A549 (cell line): ENCODE measurements at regions not wholly inside any gene's neighbourhood (a gene's known extent, or its start where the extent isn't known, plus 50 kb on each side); places are given as distances from the start of the nearest gene placed in this dataset.

Experiments
- ATAC-seq, 2 experiments: fragments of 200-7000 bp in 1 of 2; fragments of >200 bp in 1 of 2; cut with Nextera tagmentation in 1 of 2; cut with Tn5 transposase in 1 of 2; 3 replicates each; pipeline versions ENCODE4 v1.8.0 to v1.9.1; 2018 to 2020; ENCODE audit warnings: mild to moderate bottlenecking in 1 of 2, moderate library complexity in 1 of 2
- CTCF ChIA-PET: fragments of 300-600 bp; sonication (Branson Sonifier 250); formaldehyde crosslinking; extraction: SDS; loops from one replicate; lab custom pipeline; 2021; ENCODE audit warnings: antibody characterized with exemption, inconsistent platforms; lab: Yijun Ruan, JAX
- POLR2A ChIA-PET: fragments of 350-600 bp; formaldehyde crosslinking; extraction: SDS; loops from one replicate; lab custom pipeline; 2021; ENCODE audit warnings: antibody characterized with exemption, inconsistent platforms; lab: Yijun Ruan, JAX
- DNase-seq, 2 experiments: peaks; one replicate each; pipeline versions ENCODE4 v3.0.0 to v3.0.0-alpha.2; 2011 to 2016; ENCODE audit warnings: low read depth in 1 of 2, low spot score in 1 of 2
- FAIRE-seq: peaks from 2 replicates; lab custom pipeline; 2011; peaks lifted over from hg19 to GRCh38; lab: Jason Lieb, UNC
- H3K27ac ChIP-seq, 2 experiments: fragments of >200 bp; sonication (Bioruptor Twin); formaldehyde crosslinking; 3 replicates each; pipeline ENCODE4 v1.5.1; 2016 to 2017
- H3K4me1 ChIP-seq: fragments of >200 bp; sonication (Bioruptor Twin); formaldehyde crosslinking; 3 replicates; pipeline ENCODE4 v1.6.1; 2016
- H3K4me2 ChIP-seq: fragments of >200 bp; sonication (Bioruptor Twin); formaldehyde crosslinking; 3 replicates; pipeline ENCODE4 v1.6.1; 2016
- H3K4me3 ChIP-seq: fragments of >200 bp; sonication (Bioruptor Twin); formaldehyde crosslinking; 3 replicates; pipeline ENCODE4 v1.5.1; 2016
- H3K9me3 ChIP-seq: fragments of >200 bp; sonication (Bioruptor Twin); formaldehyde crosslinking; 3 replicates; pipeline ENCODE4 v1.6.1; 2016
- CBX2 ChIP-seq: fragments of 200-600 bp; sonication (generic); IDR thresholded peaks from 2 replicates; pipeline ENCODE4 v1.6.1; 2016; ENCODE audit warnings: low read depth, mild to moderate bottlenecking, borderline replicate concordance
- ESRRA ChIP-seq: fragments of 150-350 bp; IDR thresholded peaks from 2 replicates; pipeline ENCODE4 v1.6.1; 2014; ENCODE audit warnings: mild to moderate bottlenecking, low read length, borderline replicate concordance
- FOSB ChIP-seq: fragments of 250-450 bp; sonication (Bioruptor Pico); IDR thresholded peaks from 2 replicates; pipeline ENCODE4 v1.5.0; 2020; ENCODE audit warnings: mild to moderate bottlenecking, moderate library complexity
- FOSL2 ChIP-seq, 2 experiments: fragments of 450-650 bp in 1 of 2; fragments of >200 bp in 1 of 2; sonication (Bioruptor Twin) in 1 of 2; formaldehyde crosslinking; IDR thresholded peaks; 2 replicates each; pipeline versions ENCODE4 v1.5.0 to v1.6.1; 2016 to 2020; ENCODE audit warnings: mild to moderate bottlenecking in 1 of 2, moderate library complexity in 1 of 2
- HEYL ChIP-seq: fragments of 250-450 bp; sonication (Bioruptor Pico); IDR thresholded peaks from 2 replicates; pipeline ENCODE4 v1.8.0; 2021; ENCODE audit warnings: mild to moderate bottlenecking, moderate library complexity
- HOXB5 ChIP-seq: fragments of 250-450 bp; sonication (Bioruptor Pico); IDR thresholded peaks from 2 replicates; pipeline ENCODE4 v1.5.0; 2020; ENCODE audit warnings: mild to moderate bottlenecking, moderate library complexity
- KDM1A ChIP-seq: fragments of 200-600 bp; sonication (generic); IDR thresholded peaks from 2 replicates; pipeline ENCODE4 v1.6.1; 2016; ENCODE audit warnings: low read depth, mild to moderate bottlenecking
- MAZ ChIP-seq: fragments of 150-350 bp; IDR thresholded peaks from 2 replicates; pipeline ENCODE4 v1.6.1; 2014; ENCODE audit warnings: antibody characterized with exemption, low read depth, low read length, borderline replicate concordance
- NFE2L2 ChIP-seq: fragments of 150-350 bp; conservative IDR thresholded peaks from 2 replicates; pipeline ENCODE4 v1.6.1; 2014; ENCODE audit warnings: low read length
- NR3C1 ChIP-seq: fragments of >200 bp; sonication (Bioruptor Twin); formaldehyde crosslinking; IDR thresholded peaks from 3 replicates; pipeline ENCODE4 v1.6.1; 2017
- POLR2AphosphoS2 ChIP-seq: conservative IDR thresholded peaks from 2 replicates; pipeline ENCODE4 v1.6.1; 2012; ENCODE audit warnings: low read length, improper control_type of control experiment, inconsistent platforms
- TP53 ChIP-seq: fragments of 250-450 bp; sonication (Bioruptor Pico); IDR thresholded peaks from 2 replicates; pipeline ENCODE4 v1.5.0; 2021; ENCODE audit warnings: mild to moderate bottlenecking, moderate library complexity
- ZSCAN20 ChIP-seq: fragments of 250-450 bp; sonication (Bioruptor Pico); IDR thresholded peaks from 2 replicates; pipeline ENCODE4 v1.8.0; 2022; ENCODE audit warnings: mild to moderate bottlenecking, moderate library complexity
- WGBS: methylation state at CpG from one replicate; pipeline ENCODE4 v1.1.6; 2017; ENCODE audit errors: missing lambda C conversion rate; 5-methylcytosine and 5-hydroxymethylcytosine counted together
- TF ChIP-seq, protein P1 (sequence below): fragments of 150-350 bp; IDR thresholded peaks from 2 replicates; pipeline ENCODE4 v1.6.1; 2014; ENCODE audit warnings: low read depth, mild to moderate bottlenecking, low read length
- TF ChIP-seq, protein P2 (sequence below): fragments of >200 bp; sonication (Bioruptor Twin); formaldehyde crosslinking; IDR thresholded peaks from 3 replicates; pipeline ENCODE4 v1.5.1; 2016

DNA sequence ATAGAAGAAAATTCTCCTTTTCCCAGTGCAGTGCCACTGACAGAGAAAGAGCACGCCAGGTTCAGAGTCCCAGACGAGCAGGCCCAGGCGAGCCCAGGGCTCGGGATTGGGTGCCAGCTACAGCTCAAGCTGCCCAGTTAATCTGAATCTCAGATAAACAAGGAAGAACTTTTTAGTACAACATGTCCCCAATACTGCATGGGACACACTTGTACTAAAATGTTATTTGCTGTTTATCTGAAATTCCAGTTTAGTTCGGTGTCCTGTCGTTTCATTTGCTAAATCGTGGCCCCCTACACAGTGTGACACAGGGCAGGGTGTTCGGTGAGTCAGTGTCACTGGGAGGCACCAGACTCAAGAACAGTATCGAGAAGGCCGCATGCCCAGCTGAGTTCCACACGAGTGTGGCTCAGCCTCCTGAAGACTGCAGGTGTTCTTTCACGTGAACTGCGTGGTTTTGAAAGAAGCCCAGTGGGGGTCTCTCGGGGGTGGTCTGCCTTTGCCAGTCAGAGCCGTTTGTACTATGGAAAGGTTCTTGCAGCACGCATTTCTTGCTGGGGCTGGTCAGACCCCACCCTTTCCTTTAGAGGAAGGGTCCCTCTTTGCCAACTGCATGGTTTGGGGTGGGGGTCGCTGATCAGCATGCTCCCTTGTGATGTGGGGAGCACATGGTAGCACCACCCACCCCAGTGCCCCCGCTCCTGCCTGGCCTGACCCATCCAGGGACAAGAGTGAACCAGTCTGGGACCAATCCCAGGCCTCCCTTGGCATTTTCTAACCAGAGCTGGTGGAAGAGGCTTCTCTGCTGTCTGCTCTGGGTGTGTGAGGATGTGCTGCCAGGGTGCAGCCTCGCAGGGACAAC lies 115.6 kb upstream of the B3GAT1 start:
- no peak for DNase-seq
- Histone ChIP-seq H3K4me2 (no peak overlapping the region), H3K9me3 (no peaks in the 10 kb centered on the region), H3K4me3 (no peak overlapping the region), H3K27ac (no peak overlapping the region)
- CTCF ChIA-PET = no interaction called here
- POLR2A ChIA-PET = no interaction called here
- 15% methylated on average over 11 of the region's 19 CpGs for WGBS
- TF ChIP-seq TP53 (CRISPR knock-in tag) = no peak
- TF ChIP-seq FOSB (CRISPR knock-in tag) = no peak
- no peak for TF ChIP-seq POLR2AphosphoS2
- TF ChIP-seq, protein P1, sequence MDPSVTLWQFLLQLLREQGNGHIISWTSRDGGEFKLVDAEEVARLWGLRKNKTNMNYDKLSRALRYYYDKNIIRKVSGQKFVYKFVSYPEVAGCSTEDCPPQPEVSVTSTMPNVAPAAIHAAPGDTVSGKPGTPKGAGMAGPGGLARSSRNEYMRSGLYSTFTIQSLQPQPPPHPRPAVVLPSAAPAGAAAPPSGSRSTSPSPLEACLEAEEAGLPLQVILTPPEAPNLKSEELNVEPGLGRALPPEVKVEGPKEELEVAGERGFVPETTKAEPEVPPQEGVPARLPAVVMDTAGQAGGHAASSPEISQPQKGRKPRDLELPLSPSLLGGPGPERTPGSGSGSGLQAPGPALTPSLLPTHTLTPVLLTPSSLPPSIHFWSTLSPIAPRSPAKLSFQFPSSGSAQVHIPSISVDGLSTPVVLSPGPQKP = no peak
- no peak for TF ChIP-seq KDM1A
- TF ChIP-seq, all 56 proteins: peak for 0
- FAIRE-seq (no peak), ATAC-seq (no peak)
- no peaks in the 10 kb centered on the region for H3K4me1 ChIP-seq

DNA sequence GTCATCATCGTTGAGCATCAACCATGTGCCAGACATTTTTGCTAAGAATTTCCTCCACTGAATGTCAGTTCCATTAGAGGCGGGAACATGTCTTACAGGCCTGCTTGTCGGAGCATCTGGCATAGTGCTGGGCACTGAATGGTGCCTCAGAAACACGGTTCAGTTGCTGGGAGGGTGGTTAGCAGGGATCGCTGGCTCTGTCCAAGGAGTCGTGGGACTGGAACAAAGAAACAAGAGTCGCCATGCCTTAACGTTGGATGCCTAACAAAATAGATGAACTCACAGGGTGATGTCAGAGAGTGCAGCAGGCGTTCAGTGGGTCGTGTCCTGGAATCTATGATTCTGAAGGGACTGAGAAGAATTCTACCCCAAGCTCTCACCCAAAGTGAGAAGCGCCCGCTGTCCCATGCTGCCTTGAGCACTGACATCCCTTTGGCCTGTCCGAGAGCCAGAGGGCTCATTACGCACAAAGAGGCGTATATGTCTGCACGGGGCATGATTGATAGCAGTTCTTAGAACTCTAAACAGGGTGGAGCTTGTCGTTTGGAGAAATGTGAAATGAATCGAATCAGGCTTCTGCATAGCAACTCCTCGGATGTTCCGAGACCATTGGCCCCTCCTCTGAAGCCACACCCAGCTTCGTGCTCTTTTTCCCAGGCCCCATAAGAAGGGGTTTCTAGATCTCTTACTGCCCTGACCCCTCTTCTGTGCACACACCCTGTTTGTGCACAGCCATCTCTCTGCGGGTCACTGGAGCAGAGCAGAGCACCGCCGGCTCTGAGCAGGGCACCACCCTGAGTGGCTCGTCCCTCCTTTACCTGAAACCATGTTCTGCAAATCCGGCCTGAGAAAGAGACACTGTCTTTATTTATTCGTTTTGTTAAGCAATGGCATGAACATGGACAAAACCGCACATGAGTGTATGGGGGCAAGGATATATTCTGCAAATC lies 113.1 kb upstream of the B3GAT1 start:
- TF ChIP-seq, protein P2, sequence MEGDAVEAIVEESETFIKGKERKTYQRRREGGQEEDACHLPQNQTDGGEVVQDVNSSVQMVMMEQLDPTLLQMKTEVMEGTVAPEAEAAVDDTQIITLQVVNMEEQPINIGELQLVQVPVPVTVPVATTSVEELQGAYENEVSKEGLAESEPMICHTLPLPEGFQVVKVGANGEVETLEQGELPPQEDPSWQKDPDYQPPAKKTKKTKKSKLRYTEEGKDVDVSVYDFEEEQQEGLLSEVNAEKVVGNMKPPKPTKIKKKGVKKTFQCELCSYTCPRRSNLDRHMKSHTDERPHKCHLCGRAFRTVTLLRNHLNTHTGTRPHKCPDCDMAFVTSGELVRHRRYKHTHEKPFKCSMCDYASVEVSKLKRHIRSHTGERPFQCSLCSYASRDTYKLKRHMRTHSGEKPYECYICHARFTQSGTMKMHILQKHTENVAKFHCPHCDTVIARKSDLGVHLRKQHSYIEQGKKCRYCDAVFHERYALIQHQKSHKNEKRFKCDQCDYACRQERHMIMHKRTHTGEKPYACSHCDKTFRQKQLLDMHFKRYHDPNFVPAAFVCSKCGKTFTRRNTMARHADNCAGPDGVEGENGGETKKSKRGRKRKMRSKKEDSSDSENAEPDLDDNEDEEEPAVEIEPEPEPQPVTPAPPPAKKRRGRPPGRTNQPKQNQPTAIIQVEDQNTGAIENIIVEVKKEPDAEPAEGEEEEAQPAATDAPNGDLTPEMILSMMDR = no peak
- TF ChIP-seq ESRRA = no peak
- no peak for TF ChIP-seq HEYL (CRISPR knock-in tag)
- TF ChIP-seq FOSL2 (IDR thresholded peaks at IDR 0.05) = no peak
- no peak for TF ChIP-seq FOSL2 (CRISPR knock-in tag; IDR thresholded peaks at IDR 0.05)
- TF ChIP-seq CBX2 = no peak
- TF ChIP-seq ZSCAN20 (CRISPR knock-in tag) = no peak
- TF ChIP-seq NFE2L2 = no peak
- TF ChIP-seq HOXB5 (CRISPR knock-in tag) = no peak
- no peak for TF ChIP-seq MAZ
- TF ChIP-seq, all 56 proteins: peak for 0
- no peak for FAIRE-seq
- ChIA-PET CTCF (no interaction called here), POLR2A (no interaction called here)
- H3K27ac ChIP-seq = no peak overlapping the region
- ATAC-seq = no peak
- no peaks in the 10 kb centered on the region for H3K9me3 ChIP-seq
- 36% methylated on average over 24 of the region's 28 CpGs for WGBS
- DNase-seq = no peak
- no peak overlapping the region for H3K4me2 ChIP-seq
- no peak overlapping the region for H3K4me3 ChIP-seq
- no peaks in the 10 kb centered on the region for H3K4me1 ChIP-seq

DNA sequence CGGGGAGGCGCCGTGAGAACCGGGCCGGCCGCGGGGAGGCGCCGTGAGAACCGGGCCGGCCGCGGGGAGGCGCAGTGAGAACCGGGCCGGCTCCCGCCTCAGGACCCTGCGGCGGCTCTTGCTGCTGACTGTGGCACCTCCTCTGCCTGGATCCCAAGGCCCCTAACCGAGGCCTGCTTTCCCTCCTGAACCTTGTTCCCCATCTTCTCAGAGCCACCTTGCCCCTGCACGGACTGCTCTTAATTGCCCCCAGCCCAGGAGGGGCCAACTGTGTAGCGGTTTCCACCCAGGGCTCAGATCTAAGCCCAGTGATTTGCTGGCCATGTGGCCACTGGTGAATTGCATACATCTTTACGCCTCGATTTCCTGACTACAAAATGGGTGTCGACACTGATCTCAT lies 112.2 kb upstream of the B3GAT1 start:
- Histone ChIP-seq H3K27ac (no peak overlapping the region), H3K4me2 (no peak overlapping the region), H3K9me3 (no peaks in the 10 kb centered on the region), H3K4me3 (no peak overlapping the region), H3K4me1 (no peaks in the 10 kb centered on the region)
- DNase-seq (no peak), FAIRE-seq (no peak), ATAC-seq (no peak)
- ChIA-PET POLR2A (no interaction called here), CTCF (no interaction called here)
- WGBS = 65% methylated on average over 10 of the region's 25 CpGs
- TF ChIP-seq NR3C1 = no peak
